CD4-positive, alpha-beta T cell (primary cell): ENCODE measurements at regions not wholly inside any gene's neighbourhood (a gene's known extent, or its start where the extent isn't known, plus 50 kb on each side); places are given as distances from the start of the nearest gene placed in this dataset.

Experiments used
- ATAC-seq: fragments of 200-7000 bp; cut with Tn5 transposase; one replicate; pipeline ENCODE4 v1.10.0; 2022; ENCODE audit warnings: mild to moderate bottlenecking; ENCODE audit not compliant: poor library complexity
- CTCF ChIA-PET: fragments of 350-600 bp; sonication (Branson Sonifier 250); formaldehyde crosslinking; loops from one replicate; lab custom pipeline; 2021; ENCODE audit warnings: antibody characterized with exemption, inconsistent platforms; lab: Charles Lee
- POLR2A ChIA-PET: fragments of 350-600 bp; sonication (Branson Sonifier 250); formaldehyde crosslinking; loops from one replicate; lab custom pipeline; 2021; ENCODE audit warnings: antibody characterized with exemption, inconsistent platforms; lab: Charles Lee
- DNase-seq, 14 experiments: peaks; one replicate each; pipeline ENCODE4 v3.0.0-alpha.2; 2013 to 2020; ENCODE audit warnings: mixed read lengths in 2 of 14
- H3K27ac ChIP-seq, 2 donors: one replicate each; pipeline versions ENCODE4 v1.5.1 to v1.7.0; 2013; ENCODE audit warnings: low read length in 2 of 2, low read depth in 1 of 2, mild to moderate bottlenecking in 1 of 2
- H3K27me3 ChIP-seq, 2 experiments: 1 replicate in 1 of 2; 2 replicates in 1 of 2; pipeline versions ENCODE4 v1.6.1 to v1.7.0; 2013; ENCODE audit warnings: low read length in 2 of 2, control low read depth in 1 of 2, mild to moderate bottlenecking in 1 of 2, moderate library complexity in 1 of 2; ENCODE audit not compliant: insufficient read depth in 2 of 2, control insufficient read depth in 1 of 2
- H3K36me3 ChIP-seq: one replicate; pipeline ENCODE4 v1.6.1; 2013; ENCODE audit warnings: low read length, control low read depth; ENCODE audit not compliant: insufficient read depth
- H3K4me1 ChIP-seq: one replicate; pipeline ENCODE4 v1.6.1; 2013; ENCODE audit warnings: low read length, control low read depth; ENCODE audit not compliant: insufficient read depth
- H3K4me3 ChIP-seq: one replicate; pipeline ENCODE4 v1.5.1; 2013; ENCODE audit warnings: mild to moderate bottlenecking, low read length, moderate library complexity
- H3K9me3 ChIP-seq, 2 experiments: 1 replicate in 1 of 2; 2 replicates in 1 of 2; pipeline versions ENCODE4 v1.6.1 to v1.7.0; 2013; ENCODE audit warnings: low read length in 2 of 2, mild to moderate bottlenecking in 2 of 2, control low read depth in 1 of 2, moderate library complexity in 1 of 2; ENCODE audit not compliant: control insufficient read depth in 1 of 2, insufficient read depth in 1 of 2
- H3K27ac Mint-ChIP-seq: one replicate; pipeline ENCODE4 v1.8.0; 2020; ENCODE audit warnings: mixed read lengths
- H3K27me3 Mint-ChIP-seq: one replicate; pipeline ENCODE4 v1.8.0; 2021; ENCODE audit warnings: mixed read lengths
- H3K36me3 Mint-ChIP-seq: one replicate; pipeline ENCODE4 v1.8.0; 2021; ENCODE audit warnings: low read depth, mixed read lengths
- H3K4me1 Mint-ChIP-seq: one replicate; pipeline ENCODE4 v1.8.0; 2021; ENCODE audit warnings: low read depth, mixed read lengths
- H3K4me3 Mint-ChIP-seq: one replicate; pipeline ENCODE4 v1.8.0; 2020; ENCODE audit warnings: mild to moderate bottlenecking, mixed read lengths
- H3K9me3 Mint-ChIP-seq: one replicate; pipeline ENCODE4 v1.8.0; 2020; ENCODE audit warnings: mixed read lengths
- intact Hi-C, 2 experiments: fragments of 100-400 bp; cut with DNase I in 1 of 2; cut with micrococcal nuclease in 1 of 2; formaldehyde crosslinking; loops; one replicate each; pipeline versions ENCODE4 v1.15.1 to v1.9.0; 2023 to 2025; cut with DNase I, micrococcal nuclease
- TF ChIP-seq, protein P1 (sequence below): fragments of 200-600 bp; IDR thresholded peaks from one replicate; pipeline ENCODE4 v1.8.0; 2022; ENCODE audit warnings: antibody characterized with exemption, mild to moderate bottlenecking

DNA sequence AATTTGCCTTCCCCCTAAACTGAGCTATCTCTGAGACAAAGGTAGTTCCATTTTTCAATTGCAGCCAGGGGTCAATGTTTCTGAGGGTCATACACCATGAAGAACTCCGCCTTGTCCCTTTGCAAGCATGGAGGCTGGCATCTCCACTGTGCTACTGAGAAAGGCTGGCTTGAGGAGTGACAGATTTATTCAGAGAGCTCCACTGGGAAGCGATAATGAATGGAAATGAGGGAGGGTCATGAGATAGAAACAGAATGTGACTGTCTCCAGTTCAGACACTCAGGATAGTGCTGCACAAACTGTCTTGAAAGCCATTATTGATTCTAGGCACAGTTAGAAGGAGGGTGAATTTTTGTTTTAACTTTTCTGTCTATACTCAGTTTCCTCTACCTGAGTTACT, 197.5 kb downstream of the ZNF326 start:
- Mint-ChIP-seq H3K4me1 (no peaks in the 10 kb centered on the region), H3K27me3 (peaks cover 14% of the 10 kb centered on the region), H3K9me3 (no peaks in the 10 kb centered on the region), H3K27ac (no peak overlapping the region), H3K36me3 (no peaks in the 10 kb centered on the region), H3K4me3 (no peak overlapping the region)
- Histone ChIP-seq H3K36me3 (no peaks in the 10 kb centered on the region), H3K9me3 (peaks cover 0 to 3% of the 10 kb centered on the region in 2 experiments), H3K4me3 (no peak overlapping the region), H3K4me1 (no peaks in the 10 kb centered on the region), H3K27me3 (peaks cover 4 to 5% of the 10 kb centered on the region in 2 experiments), H3K27ac (no peak overlapping the region)
- intact Hi-C loops = no loop called here
- ChIA-PET POLR2A (no interaction called here), CTCF (no interaction called here)
- DNase-seq = no peak
- TF ChIP-seq, protein P1, sequence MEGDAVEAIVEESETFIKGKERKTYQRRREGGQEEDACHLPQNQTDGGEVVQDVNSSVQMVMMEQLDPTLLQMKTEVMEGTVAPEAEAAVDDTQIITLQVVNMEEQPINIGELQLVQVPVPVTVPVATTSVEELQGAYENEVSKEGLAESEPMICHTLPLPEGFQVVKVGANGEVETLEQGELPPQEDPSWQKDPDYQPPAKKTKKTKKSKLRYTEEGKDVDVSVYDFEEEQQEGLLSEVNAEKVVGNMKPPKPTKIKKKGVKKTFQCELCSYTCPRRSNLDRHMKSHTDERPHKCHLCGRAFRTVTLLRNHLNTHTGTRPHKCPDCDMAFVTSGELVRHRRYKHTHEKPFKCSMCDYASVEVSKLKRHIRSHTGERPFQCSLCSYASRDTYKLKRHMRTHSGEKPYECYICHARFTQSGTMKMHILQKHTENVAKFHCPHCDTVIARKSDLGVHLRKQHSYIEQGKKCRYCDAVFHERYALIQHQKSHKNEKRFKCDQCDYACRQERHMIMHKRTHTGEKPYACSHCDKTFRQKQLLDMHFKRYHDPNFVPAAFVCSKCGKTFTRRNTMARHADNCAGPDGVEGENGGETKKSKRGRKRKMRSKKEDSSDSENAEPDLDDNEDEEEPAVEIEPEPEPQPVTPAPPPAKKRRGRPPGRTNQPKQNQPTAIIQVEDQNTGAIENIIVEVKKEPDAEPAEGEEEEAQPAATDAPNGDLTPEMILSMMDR = no peak
- no peak for ATAC-seq

DNA sequence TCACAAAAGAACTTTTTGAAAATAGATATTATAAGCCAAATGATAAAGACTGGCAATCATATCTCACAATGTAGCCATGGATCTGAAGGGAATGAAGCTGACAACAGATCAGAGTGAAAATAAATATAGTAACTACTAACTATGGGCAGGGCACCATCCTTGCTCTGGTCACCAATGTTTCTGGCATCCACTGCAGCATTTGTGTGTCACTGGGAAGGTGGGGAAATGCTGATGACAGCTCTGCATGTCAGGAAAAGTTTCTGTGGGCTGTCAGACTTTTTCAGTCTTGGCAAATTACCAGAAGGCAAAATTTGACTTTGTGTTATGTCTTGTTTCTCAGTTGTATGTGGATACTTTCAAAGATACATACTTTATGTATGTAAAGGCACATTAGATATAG, 195.6 kb downstream of the ZNF326 start:
- H3K4me1 ChIP-seq = no peaks in the 10 kb centered on the region
- Mint-ChIP-seq H3K9me3 (no peaks in the 10 kb centered on the region), H3K36me3 (no peaks in the 10 kb centered on the region), H3K27ac (no peak overlapping the region), H3K4me1 (no peaks in the 10 kb centered on the region), H3K4me3 (no peak overlapping the region), H3K27me3 (peaks cover 21% of the 10 kb centered on the region)
- TF ChIP-seq, protein P1 = no peak
- no peak overlapping the region for H3K27ac ChIP-seq
- no peaks in the 10 kb centered on the region for H3K9me3 ChIP-seq
- H3K4me3 ChIP-seq = no peak overlapping the region
- H3K36me3 ChIP-seq = no peaks in the 10 kb centered on the region
- H3K27me3 ChIP-seq = peaks cover 5 to 10% of the 10 kb centered on the region in 2 experiments
- no peak for DNase-seq
- intact Hi-C loops = no loop called here
- CTCF ChIA-PET = no interaction called here
- no peak for ATAC-seq
- POLR2A ChIA-PET = interaction anchor here (0.8 kb wide), 1 partner anchor 21 kb away, joined by 4 read pairs; no protein-coding TSS in a partner anchor

DNA sequence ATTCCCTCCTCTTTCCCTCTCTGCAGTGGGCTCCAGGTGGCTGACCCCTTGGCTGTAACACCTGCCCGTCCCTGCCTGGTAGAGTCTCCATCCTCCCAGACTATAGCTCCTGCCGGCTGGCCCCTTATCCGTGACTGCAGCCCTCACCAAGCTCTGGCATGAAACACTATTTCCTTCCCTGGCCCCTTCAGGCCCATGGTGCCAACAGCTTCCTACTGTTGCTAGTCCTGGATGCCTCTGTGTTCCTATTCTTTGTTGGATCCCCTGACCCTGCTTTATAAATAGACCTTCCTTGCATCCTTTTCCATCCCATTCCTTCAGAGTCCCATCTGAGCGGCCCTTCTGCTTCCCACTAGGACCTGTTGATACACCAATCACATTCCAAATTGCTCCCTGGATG, 195.0 kb downstream of the ZNF326 start:
- Histone ChIP-seq H3K4me3 (no peak overlapping the region), H3K4me1 (no peaks in the 10 kb centered on the region), H3K36me3 (no peaks in the 10 kb centered on the region), H3K27ac (no peak overlapping the region), H3K9me3 (no peaks in the 10 kb centered on the region), H3K27me3 (peaks cover 5 to 10% of the 10 kb centered on the region in 2 experiments)
- no peaks in the 10 kb centered on the region for H3K36me3 Mint-ChIP-seq
- no peaks in the 10 kb centered on the region for H3K9me3 Mint-ChIP-seq
- ATAC-seq (no peak), DNase-seq (no peak)
- H3K27ac Mint-ChIP-seq = no peak overlapping the region
- H3K4me1 Mint-ChIP-seq = no peaks in the 10 kb centered on the region
- peaks cover 25% of the 10 kb centered on the region for H3K27me3 Mint-ChIP-seq
- ChIA-PET POLR2A (interaction anchor here (0.8 kb wide), 1 partner anchor 21 kb away, joined by 4 read pairs; no protein-coding TSS in a partner anchor), CTCF (no interaction called here)
- intact Hi-C loops = no loop called here
- no peak overlapping the region for H3K4me3 Mint-ChIP-seq
- TF ChIP-seq, protein P1 = no peak
